Sigmoid colon (tissue), 6 donors: ENCODE measurements at regions not wholly inside any gene's neighbourhood (a gene's known extent, or its start where the extent isn't known, plus 50 kb on each side); places are given as distances from the start of the nearest gene placed in this dataset.

Source experiments
- DNase-seq: peaks from one replicate; pipeline ENCODE4 v3.0.0-alpha.2; 2019
- H3K27ac ChIP-seq, 4 donors: fragments of 200-600 bp; sonication (generic); one replicate each; pipeline ENCODE4 v1.5.1; 2016 to 2019; ENCODE audit warnings: mild to moderate bottlenecking in 1 of 4
- H3K27me3 ChIP-seq, 3 donors: fragments of 200-600 bp; sonication (generic); one replicate each; pipeline ENCODE4 v1.5.1; 2019; ENCODE audit warnings: mild to moderate bottlenecking in 1 of 3
- H3K36me3 ChIP-seq, 4 donors: fragments of 200-600 bp; sonication (generic); one replicate each; pipeline ENCODE4 v1.5.1; 2016 to 2019
- H3K4me1 ChIP-seq, 4 donors: fragments of 200-600 bp; sonication (generic); one replicate each; pipeline ENCODE4 v1.5.1; 2017 to 2019
- H3K4me3 ChIP-seq, 4 donors: fragments of 200-600 bp; sonication (generic); one replicate each; pipeline ENCODE4 v1.5.1; 2017 to 2019; ENCODE audit warnings: mild to moderate bottlenecking in 2 of 4, moderate library complexity in 1 of 4
- H3K9me3 ChIP-seq, 4 donors: fragments of 200-600 bp in 3 of 4; sonication (generic) in 3 of 4; one replicate each; pipeline versions ENCODE4 v1.5.1 to v1.6.1; 2013 to 2019
- EP300 ChIP-seq, 4 donors: sonication (generic); formaldehyde crosslinking; IDR thresholded peaks; one replicate each; pipeline ENCODE4 v1.6.1; 2017; ENCODE audit warnings: antibody characterized with exemption in 4 of 4
- POLR2A ChIP-seq, 2 donors: fragments of 450-650 bp; IDR thresholded peaks; one replicate each; pipeline ENCODE4 v1.6.1; 2016; ENCODE audit warnings: antibody characterized with exemption in 2 of 2, mild to moderate bottlenecking in 2 of 2, moderate library complexity in 2 of 2
- POLR2AphosphoS5 ChIP-seq, 4 donors: sonication (generic); formaldehyde crosslinking; IDR thresholded peaks; one replicate each; pipeline ENCODE4 v1.6.1; 2017; ENCODE audit warnings: antibody characterized with exemption in 4 of 4
- WGBS, 2 donors: extraction: QIAGEN DNeasy Blood & Tissue Kit; methylation state at CpG; one replicate each; pipeline ENCODE4 v1.1.7; 2013; 5-methylcytosine and 5-hydroxymethylcytosine counted together
- intact Hi-C: fragments of 100-400 bp; cut with DNase I; formaldehyde crosslinking; loops from one replicate; pipeline ENCODE4 v1.15.1; 2023
- TF ChIP-seq, protein P1 (sequence below), 4 experiments: fragments of 450-650 bp in 3 of 4; fragments of 200-600 bp in 1 of 4; IDR thresholded peaks; one replicate each; pipeline ENCODE4 v1.5.1; 2016 to 2019; ENCODE audit warnings: antibody characterized with exemption in 4 of 4, mild to moderate bottlenecking in 3 of 4, moderate library complexity in 2 of 4
- donor health status: healthy with polysubstance abuse.
- donor health status: healthy.

DNA sequence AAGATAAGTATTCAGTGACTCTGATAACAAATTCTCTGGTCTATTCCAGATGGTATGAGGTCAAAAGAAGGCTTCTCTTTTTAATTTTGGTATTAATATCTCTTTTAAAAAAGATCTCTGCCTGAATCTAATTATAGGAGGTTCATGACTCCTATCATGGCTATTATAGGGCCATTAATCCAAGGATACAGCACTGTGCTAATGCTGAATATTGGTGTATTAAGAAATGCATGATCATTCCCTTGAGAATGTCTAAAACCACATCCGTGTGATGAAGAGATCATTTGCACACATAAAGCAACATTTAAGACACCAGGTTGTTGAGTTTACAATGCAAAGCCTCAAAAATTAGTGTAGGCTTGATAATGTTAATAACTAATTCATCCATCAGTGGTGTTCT lies 160.4 kb upstream of the MON1B start:
- TF ChIP-seq POLR2A (IDR thresholded peaks at IDR 0.05) (no peak), EP300 (IDR thresholded peaks at IDR 0.05) (no peak), POLR2AphosphoS5 (IDR thresholded peaks at IDR 0.05) (no peak)
- TF ChIP-seq, protein P1, sequence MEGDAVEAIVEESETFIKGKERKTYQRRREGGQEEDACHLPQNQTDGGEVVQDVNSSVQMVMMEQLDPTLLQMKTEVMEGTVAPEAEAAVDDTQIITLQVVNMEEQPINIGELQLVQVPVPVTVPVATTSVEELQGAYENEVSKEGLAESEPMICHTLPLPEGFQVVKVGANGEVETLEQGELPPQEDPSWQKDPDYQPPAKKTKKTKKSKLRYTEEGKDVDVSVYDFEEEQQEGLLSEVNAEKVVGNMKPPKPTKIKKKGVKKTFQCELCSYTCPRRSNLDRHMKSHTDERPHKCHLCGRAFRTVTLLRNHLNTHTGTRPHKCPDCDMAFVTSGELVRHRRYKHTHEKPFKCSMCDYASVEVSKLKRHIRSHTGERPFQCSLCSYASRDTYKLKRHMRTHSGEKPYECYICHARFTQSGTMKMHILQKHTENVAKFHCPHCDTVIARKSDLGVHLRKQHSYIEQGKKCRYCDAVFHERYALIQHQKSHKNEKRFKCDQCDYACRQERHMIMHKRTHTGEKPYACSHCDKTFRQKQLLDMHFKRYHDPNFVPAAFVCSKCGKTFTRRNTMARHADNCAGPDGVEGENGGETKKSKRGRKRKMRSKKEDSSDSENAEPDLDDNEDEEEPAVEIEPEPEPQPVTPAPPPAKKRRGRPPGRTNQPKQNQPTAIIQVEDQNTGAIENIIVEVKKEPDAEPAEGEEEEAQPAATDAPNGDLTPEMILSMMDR (IDR thresholded peaks at IDR 0.05), result no peak
- no peak overlapping the region for H3K4me3 ChIP-seq
- no peaks in the 10 kb centered on the region for H3K4me1 ChIP-seq
- H3K9me3 ChIP-seq, result peaks cover 0 to 3% (median 0%) of the 10 kb centered on the region in 4 donors
- no peak for DNase-seq
- H3K27ac ChIP-seq, result no peak overlapping the region
- H3K36me3 ChIP-seq, result no peaks in the 10 kb centered on the region
- intact Hi-C loops, result no loop called here
- WGBS, 2 donors, result 72 to 79% methylated on average over 1 of the region's 1 CpG
- no peaks in the 10 kb centered on the region for H3K27me3 ChIP-seq

DNA sequence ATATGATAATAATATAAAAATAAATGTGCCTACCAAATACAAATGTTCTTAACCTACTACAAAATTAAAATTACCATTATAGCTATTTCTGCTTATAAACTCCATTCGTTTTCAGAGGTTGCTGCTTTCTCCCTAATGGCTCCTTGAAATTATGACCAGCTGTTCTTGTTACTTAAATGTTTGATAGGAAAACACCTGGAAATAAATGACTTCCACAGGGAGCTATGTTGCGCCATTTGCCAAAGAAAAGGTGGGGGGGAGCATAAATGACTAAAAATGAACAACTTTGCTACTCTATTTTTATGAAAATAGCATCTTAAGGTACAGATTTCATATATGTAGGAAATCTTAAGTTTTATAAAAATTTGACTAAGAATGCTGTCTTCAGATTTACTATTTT lies 157.5 kb upstream of the MON1B start:
- Histone ChIP-seq H3K9me3 (peaks cover 0 to 2% (median 0%) of the 10 kb centered on the region in 4 donors), H3K27ac (no peak overlapping the region), H3K4me3 (no peak overlapping the region), H3K4me1 (no peaks in the 10 kb centered on the region), H3K36me3 (no peaks in the 10 kb centered on the region), H3K27me3 (no peaks in the 10 kb centered on the region)
- no peak for TF ChIP-seq POLR2A (IDR thresholded peaks at IDR 0.05)
- TF ChIP-seq POLR2AphosphoS5 (IDR thresholded peaks at IDR 0.05), result no peak
- no peak for TF ChIP-seq EP300 (IDR thresholded peaks at IDR 0.05)
- TF ChIP-seq, protein P1 (IDR thresholded peaks at IDR 0.05), result no peak
- intact Hi-C loops, result no loop called here
- no peak for DNase-seq
- 79 to 80% methylated on average over 2 of the region's 2 CpGs for WGBS, 2 donors

DNA sequence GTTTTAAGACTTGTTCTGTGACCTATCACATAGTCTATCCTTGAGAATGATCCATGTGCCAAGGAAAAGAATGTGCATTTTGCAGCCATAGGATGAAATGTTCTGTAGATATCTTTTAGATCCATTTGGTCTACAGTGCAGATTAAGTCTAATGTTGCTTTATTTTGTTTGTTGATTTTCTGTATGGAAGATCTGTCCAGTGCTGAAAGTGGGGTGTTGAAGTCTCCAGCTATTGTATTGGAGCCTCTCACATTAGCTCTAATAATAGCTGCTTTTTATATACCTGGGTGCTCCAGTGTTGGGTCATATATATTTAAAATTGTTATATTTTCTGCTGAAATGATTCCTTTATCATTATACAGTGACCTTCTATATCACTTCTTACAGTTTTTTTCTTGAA lies 155.6 kb upstream of the MON1B start:
- H3K36me3 ChIP-seq, result no peaks in the 10 kb centered on the region

DNA sequence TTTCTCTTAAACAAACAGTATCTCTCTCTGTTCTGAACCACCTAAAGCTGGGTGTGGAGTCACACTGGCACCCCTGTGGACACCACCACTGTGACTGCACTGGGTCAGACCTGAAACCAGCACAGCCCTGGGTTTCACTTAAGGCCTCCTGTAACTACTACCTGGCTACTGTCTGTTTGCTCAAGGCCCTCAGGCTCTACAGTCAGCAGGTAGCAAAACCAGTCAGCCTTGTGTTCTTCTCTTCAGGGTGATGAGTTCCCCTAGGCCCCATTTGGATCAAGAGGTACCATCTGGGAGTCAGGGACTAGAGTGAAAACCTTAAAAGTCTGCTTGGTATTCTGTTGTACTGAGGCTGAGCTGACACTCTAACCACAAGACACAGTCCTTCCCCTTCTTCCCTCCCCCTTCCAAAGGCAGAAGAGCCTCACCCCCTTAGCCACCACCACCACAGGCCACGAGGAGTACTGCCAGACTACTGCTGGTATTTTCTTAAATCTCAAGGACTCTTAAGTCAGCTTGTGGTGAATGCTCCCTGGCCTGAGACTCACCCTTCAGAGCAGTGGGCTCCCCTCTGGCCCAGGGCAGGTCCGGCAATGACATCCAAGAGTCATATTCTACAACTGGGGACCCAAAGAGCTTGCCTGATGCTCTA lies 153.2 kb upstream of the MON1B start:
- Histone ChIP-seq H3K4me1 (no peaks in the 10 kb centered on the region), H3K27me3 (no peaks in the 10 kb centered on the region), H3K4me3 (no peak overlapping the region), H3K27ac (no peak overlapping the region), H3K36me3 (no peaks in the 10 kb centered on the region), H3K9me3 (no peaks in the 10 kb centered on the region)
- intact Hi-C loops, result no loop called here
- WGBS, 2 donors, result 67 to 74% methylated on average over 2 of the region's 2 CpGs
- DNase-seq, result no peak
- TF ChIP-seq POLR2AphosphoS5 (IDR thresholded peaks at IDR 0.05) (no peak), EP300 (IDR thresholded peaks at IDR 0.05) (no peak), POLR2A (IDR thresholded peaks at IDR 0.05) (no peak)
- TF ChIP-seq, protein P1 (IDR thresholded peaks at IDR 0.05), result no peak

More for the DNA sequence above, 155.6 kb upstream of the MON1B start:
- H3K4me1 ChIP-seq, result no peaks in the 10 kb centered on the region
- DNase-seq, result no peak
- intact Hi-C loops, result no loop called here
- H3K4me3 ChIP-seq, result no peak overlapping the region
- no peak overlapping the region for H3K27ac ChIP-seq
- no peaks in the 10 kb centered on the region for H3K9me3 ChIP-seq
- H3K27me3 ChIP-seq, result no peaks in the 10 kb centered on the region
- TF ChIP-seq, protein P1 (IDR thresholded peaks at IDR 0.05), result no peak
- no peak for TF ChIP-seq POLR2AphosphoS5 (IDR thresholded peaks at IDR 0.05)
- TF ChIP-seq POLR2A (IDR thresholded peaks at IDR 0.05), result no peak

DNA sequence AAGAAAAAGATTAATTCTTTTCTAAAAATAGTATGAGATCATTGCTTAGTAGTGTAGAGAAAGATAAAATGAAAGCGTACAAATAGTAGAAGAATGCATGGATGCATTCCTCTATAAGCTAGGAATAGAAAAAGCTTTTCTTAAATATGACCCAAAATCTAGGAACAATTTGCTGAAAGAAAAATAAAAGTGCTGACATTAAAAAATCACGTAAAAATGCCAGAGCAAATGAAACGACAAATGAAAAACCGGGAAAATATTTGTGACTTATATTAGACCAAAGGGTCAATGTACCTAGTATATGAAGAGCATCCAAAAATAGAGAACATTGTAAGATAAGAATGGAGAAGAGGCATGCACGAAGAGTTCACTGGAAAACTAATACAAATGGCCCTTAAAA lies 149.5 kb upstream of the MON1B start:
- Histone ChIP-seq H3K9me3 (no peaks in the 10 kb centered on the region), H3K27ac (no peak overlapping the region), H3K4me3 (no peak overlapping the region), H3K27me3 (no peaks in the 10 kb centered on the region), H3K4me1 (no peaks in the 10 kb centered on the region), H3K36me3 (no peaks in the 10 kb centered on the region)
- 75 to 88% methylated on average over 5 of the region's 5 CpGs for WGBS, 2 donors
- intact Hi-C loops, result no loop called here
- TF ChIP-seq POLR2AphosphoS5 (IDR thresholded peaks at IDR 0.05) (no peak), POLR2A (IDR thresholded peaks at IDR 0.05) (no peak)
- TF ChIP-seq, protein P1 (IDR thresholded peaks at IDR 0.05), result no peak
- DNase-seq, result no peak
